Gastroesophageal sphincter (tissue), 3 donors: ENCODE measurements at regions not wholly inside any gene's neighbourhood (a gene's known extent, or its start where the extent isn't known, plus 50 kb on each side); places are given as distances from the start of the nearest gene placed in this dataset.

Source experiments
- POLR2A ChIP-seq, 2 donors: fragments of 450-650 bp; IDR thresholded peaks; one replicate each; pipeline ENCODE4 v1.6.1; 2017; ENCODE audit warnings: antibody characterized with exemption in 2 of 2, mild to moderate bottlenecking in 2 of 2, moderate library complexity in 1 of 2
- TF ChIP-seq, protein P1 (sequence below), 4 experiments: fragments of 200-600 bp in 2 of 4; fragments of 450-650 bp in 2 of 4; sonication (generic) in 1 of 4; IDR thresholded peaks; one replicate each; pipeline ENCODE4 v1.5.1; 2017 to 2019; ENCODE audit warnings: antibody characterized with exemption in 4 of 4, mild to moderate bottlenecking in 2 of 4, moderate library complexity in 2 of 4

DNA sequence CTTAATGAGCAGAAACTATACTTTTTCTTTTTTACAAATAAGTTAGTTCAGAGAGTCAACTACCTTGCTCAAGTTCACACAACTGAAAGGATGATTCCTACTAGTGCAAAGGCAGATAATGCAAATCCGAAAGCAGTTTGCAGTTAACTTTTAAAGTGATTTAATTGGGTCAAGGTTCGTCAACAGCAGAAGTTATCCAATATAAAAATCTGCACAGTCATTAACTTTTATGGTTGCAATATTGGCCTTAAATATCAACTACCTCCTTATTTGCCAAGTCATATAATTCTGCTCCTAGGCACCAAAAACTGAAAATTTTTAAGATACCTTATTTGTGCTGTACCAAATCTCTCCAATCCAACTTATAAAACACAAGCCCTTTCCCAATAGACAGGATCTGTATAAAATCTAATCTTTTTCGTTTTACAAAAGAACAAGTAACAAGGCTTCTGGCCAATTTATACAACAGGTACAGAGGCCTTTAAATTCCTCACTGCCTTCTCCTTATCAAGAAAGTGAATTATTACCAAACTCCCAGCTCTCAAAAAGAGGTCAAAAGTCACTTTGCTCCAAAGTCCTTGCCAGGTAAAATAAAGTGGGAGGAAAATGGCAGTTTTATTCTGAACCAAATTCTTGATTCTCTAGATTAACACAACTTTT lies 416.6 kb upstream of the NECTIN3 start:
- TF ChIP-seq, protein P1, sequence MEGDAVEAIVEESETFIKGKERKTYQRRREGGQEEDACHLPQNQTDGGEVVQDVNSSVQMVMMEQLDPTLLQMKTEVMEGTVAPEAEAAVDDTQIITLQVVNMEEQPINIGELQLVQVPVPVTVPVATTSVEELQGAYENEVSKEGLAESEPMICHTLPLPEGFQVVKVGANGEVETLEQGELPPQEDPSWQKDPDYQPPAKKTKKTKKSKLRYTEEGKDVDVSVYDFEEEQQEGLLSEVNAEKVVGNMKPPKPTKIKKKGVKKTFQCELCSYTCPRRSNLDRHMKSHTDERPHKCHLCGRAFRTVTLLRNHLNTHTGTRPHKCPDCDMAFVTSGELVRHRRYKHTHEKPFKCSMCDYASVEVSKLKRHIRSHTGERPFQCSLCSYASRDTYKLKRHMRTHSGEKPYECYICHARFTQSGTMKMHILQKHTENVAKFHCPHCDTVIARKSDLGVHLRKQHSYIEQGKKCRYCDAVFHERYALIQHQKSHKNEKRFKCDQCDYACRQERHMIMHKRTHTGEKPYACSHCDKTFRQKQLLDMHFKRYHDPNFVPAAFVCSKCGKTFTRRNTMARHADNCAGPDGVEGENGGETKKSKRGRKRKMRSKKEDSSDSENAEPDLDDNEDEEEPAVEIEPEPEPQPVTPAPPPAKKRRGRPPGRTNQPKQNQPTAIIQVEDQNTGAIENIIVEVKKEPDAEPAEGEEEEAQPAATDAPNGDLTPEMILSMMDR (IDR thresholded peaks at IDR 0.05) = no peak
- no peak for TF ChIP-seq POLR2A (IDR thresholded peaks at IDR 0.05)
